ENCODE measurements at regions not wholly inside any gene's neighbourhood (a gene's known extent, or its start where the extent isn't known, plus 50 kb on each side); places are given as distances from the start of the nearest gene placed in this dataset.
A peak's percentile ranks its signal among the peaks of the same experiment; 100 is the strongest.

DNA sequence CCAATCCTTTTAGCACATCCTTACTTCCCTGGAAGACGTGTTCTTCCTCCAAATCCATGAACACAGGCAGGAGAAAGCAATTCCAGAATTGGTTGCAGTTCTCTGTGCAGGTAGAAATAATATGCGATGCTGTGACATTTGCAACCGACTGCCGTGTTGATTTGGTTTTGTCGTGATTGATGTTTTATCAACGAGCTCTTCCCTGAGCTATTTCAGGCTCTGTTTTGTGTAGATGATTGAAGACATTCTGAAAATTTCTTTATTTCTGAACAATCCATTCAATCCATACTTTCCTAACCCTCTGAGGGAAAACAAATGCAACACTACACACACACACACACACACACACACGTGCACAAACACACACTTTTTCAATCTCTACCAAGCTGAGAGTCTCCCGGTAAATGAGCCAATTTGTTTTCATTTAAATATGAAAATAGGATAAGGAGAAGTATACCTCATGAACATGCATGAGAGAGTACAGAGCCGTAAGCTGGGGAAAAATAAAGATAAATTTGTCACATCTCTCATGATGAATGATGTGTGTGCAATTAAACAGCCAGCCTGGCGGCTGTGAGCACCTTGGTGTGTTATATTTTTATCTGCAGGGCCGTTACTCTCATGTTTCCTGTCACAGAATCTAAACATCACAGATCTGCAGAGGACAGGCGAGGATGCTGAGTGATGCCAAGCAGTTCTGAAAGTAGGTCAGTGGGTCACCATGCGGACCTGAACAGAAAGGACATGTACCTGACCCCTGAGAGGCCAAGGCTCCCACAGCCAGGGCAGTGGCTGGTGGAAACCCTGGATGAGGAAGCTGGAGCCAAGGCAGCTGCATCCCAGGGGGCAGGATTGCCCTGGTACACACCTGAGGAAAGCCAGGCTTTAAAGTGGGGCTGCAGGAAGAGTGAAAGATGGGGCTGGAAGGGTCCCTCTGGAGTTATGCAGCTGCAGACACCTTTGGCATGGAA lies 64.8 kb downstream of the PDCL3 start:
- DNase-seq (ENCODE audit: low spot score): peak; percentile 81

DNA sequence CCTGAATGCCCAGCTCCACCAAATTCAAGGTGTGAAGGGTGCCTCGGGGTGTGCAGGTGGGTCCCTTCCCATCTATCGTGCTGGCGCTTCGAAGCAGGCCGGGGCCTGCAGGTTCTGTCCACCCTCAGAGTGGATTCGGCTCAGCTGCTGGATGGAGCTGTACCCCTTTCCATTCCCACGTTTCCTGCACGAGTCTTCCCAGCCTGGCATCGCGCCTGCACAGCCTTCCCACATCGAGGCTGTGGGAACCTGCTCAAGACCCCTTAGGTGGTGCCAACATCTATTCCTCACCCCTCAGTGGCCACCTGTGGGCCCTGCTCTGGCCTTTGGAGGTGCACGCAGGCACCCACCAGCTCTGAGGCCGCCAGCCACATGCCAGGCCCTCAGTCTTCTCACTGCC lies 65.7 kb downstream of the PDCL3 start:
- DNase-seq (ENCODE audit: low spot score): peak; percentile 73

GRCh38 chr2:100629309-100629708 lies 66.5 kb downstream of the PDCL3 start:
- peak; percentile 53 for DNase-seq (ENCODE audit: low spot score)

- peak; percentile 60 for DNase-seq (ENCODE audit: low spot score)
These were observed 67.7 kb downstream of the PDCL3 start for GRCh38 chr2:100630473-100630977.

DNA sequence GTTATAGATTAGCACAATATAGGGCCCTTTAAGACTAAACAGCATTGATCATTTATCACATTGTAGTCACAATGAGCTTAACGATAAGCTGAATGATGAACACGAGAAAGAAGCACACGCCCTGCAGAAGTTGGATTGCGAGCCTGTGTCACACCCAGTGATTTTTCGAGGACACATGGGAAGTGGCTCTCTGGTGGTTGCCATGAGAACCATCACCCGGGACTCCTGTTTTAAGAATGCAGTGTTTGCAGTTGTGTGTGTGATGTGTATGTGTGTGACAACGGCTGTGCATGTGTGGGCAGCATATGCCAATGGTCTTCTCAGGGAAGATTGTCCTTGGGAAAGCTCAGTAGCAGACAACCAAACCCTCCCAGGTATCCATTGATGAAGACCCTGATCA lies 69.2 kb downstream of the PDCL3 start:
- DNase-seq (ENCODE audit: low spot score): peak; percentile 22

DNA sequence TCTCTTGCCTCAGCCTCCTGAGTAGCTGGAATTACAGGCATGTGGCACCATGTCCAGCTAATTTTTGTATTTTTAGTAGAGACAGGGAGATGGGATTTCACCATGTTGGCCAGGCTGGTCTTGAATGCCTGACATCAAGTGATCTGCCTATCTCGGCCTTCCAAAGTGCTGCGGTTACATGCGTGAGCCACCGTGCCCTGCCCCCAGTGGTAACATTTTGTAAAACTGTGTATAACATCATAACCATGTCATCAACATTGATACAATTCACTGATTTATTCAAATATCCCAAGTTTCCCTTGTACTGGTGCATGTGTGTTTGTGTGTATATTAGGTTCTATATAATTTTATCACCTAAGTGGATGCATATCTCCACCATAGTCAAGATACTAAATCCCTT lies 70.0 kb downstream of the PDCL3 start:
- DNase-seq (ENCODE audit: low spot score): peak; percentile 33

DNA sequence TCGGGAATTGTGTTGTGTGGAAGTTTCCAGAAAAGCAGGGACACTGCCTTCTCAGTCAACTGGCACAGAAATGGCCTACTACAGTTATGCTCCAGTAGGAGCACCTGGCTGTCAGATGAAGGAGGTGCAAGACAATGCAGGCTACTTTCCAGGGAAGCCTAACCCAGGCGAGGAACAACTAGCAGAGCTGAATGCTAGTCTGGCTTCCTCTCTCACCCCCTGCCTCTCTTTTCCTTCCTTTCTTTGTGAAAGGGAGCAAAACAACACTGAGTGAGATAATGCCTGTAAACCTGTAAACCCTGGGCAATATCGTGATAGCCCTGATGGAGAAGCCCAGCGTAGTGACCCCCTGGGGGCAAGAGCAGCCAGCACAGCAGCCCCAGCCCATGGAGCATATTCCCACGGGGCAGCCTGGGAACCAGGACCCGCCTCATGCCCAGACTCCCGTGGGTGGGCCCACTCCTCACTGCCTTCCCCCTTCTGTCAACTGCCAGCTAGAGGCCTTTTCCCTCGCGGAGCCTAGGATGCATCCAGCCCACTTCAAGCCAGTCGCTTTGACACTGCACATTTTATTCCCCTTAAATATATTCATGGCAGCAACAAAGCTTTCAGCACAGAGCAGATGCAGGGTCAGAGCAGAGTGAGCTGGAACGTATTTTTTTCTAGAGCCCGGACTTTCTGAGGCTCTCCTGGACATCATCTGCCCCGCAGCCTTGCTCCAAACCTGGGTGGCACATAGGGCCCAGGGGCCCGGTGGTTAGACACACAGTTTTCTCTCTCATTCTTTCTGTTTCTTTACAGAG lies 77.0 kb downstream of the PDCL3 start:
- peak; percentile 77 for DNase-seq (ENCODE audit: low spot score)

DNA sequence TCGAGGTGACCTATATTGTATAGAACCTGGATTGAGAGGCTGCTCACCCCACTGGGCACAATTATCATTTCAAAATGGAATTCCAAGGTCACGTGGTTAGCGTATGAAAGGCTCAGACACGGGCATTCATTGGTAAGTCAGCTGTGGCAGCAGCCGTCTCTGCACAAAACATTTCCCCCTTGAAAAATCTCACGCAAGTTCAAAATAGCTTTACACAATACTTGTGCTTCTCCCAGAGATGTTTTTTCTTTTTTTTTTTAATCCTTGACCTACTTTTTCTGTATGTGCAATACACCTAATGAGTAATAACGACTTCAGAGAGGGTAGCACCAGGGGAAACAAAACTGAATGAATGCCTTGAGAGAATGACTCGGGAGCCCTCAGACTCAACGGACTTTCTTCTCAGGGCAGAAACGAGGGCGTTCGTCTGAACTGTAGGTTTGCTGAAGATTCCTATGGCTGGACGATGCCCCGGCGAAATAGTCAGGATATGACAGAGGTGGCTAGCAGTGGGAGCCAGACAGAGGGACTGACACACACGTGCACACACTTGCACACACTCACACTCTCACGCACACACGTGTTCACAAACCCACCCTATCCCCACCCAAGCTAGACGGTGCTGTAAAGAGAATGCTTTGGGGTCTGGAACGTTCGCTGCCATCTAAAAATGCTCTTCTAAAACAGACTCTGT lies 77.8 kb downstream of the PDCL3 start:
- DNase-seq (ENCODE audit: low spot score): peak; percentile 51

DNA sequence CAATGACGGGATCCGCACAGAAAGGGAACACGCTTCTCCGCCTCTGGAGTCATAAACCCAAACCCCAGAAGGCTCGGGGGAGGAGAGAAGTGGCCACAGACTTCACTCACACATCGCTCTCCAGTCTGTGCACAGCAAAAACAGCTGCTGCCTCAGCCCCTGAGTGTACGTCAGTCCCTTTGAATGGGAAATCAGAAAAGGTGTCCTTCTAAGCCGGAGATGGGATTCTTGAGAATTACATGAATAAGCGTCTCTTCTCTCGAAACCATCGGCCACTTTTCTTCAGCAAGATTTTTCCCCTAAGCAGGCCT lies 78.3 kb downstream of the PDCL3 start:
- peak; percentile 35 for DNase-seq (ENCODE audit: low spot score)

DNA sequence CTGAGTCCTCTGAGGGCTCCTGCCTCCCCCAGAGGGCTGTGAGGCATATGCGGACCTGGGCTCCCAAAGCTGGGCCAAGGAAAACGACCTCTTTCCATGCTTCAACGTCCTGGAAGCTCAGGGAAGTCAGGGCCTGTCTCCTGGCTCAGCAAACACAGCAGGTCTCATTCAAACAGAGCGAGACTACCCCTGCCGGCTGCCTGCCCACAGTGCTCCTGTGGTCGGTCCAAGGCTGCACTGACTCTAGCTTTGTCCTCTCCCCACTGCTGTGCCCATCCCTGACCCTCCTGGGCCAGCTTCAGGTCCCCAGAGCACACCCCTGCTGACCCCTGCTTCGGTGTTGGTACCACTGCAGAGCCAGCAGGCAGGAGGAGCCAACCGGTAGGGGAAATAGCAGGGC lies 79.6 kb downstream of the PDCL3 start:
- DNase-seq (ENCODE audit: low spot score): no peak

GRCh38 chr2:100643467-100643866 lies 80.7 kb downstream of the PDCL3 start:
- DNase-seq (ENCODE audit: low spot score): no peak

GRCh38 chr2:100643906-100644501 lies 81.2 kb downstream of the PDCL3 start:
- no peak for DNase-seq (ENCODE audit: low spot score)

DNA sequence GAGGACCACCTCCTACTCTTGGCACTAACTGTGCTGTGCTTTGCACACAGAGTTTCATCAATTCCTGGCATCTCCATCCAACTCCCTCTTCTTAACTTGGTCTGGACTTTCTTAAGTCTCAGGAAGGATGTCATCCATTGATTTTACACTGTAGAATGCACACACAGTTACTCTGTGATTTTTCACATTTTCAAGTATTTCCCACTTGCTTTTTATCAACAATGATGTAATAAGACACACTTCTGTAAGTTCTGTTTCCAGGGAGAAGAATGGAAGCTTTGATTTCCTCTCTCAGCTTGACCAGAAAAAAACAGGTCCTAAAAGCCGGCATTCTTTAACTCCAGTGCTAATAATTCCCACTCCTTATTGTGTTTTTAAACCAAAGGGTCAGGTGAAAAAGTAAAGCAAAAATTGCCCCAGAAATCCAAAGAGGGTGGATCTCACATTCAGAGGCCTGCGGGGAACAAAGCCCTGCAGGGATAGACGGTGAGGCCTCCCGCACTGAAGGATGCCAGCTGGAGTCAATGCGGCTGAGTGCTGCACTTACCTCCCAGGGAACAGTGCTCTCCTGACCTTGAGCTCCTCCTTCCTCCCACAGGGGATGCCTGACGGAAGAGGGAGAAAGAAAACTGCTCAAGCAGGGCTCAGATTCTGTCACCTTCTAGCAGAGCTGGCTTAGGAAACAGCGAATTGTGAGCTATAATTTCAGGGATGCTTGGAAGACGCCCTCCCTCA lies 83.1 kb downstream of the PDCL3 start:
- no peak for DNase-seq (ENCODE audit: low spot score)

- DNase-seq (ENCODE audit: low spot score): no peak
These were observed 84.9 kb downstream of the PDCL3 start for GRCh38 chr2:100647709-100648108.

- DNase-seq (ENCODE audit: low spot score): no peak
These were observed 87.4 kb downstream of the PDCL3 start for GRCh38 chr2:100650151-100650550.

GRCh38 chr2:100653449-100654035 lies 90.7 kb downstream of the PDCL3 start:
- no peak for DNase-seq (ENCODE audit: low spot score)

DNA sequence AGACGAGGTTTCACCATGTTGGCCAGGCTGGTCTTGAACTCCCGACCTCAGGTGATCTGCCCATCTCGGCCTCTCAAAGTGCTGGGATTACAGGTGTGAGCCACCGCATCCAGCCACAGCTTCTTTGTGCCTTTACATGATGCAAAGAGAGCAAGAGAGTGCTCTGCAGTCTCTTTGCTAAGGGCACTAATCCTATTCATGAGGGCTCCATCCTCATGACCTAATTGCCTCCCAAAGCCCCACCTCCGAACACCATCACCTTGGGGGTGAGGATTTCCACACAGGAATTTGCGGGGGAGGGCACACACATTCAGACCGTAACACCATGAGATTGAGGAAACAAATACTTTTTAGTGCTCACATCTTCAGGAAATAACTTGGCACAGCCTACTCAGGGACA lies 91.8 kb downstream of the PDCL3 start:
- DNase-seq (ENCODE audit: low spot score): no peak

GRCh38 chr2:100655446-100655845 lies 92.7 kb downstream of the PDCL3 start:
- DNase-seq (ENCODE audit: low spot score): no peak

- no peak for DNase-seq (ENCODE audit: low spot score)
These were observed 93.2 kb downstream of the PDCL3 start for GRCh38 chr2:100655936-100656534.

- no peak for DNase-seq (ENCODE audit: low spot score)
These were observed 95.2 kb downstream of the PDCL3 start for GRCh38 chr2:100658017-100658416.
